ENCODE measurements at regions not wholly inside any gene's neighbourhood (a gene's known extent, or its start where the extent isn't known, plus 50 kb on each side); places are given as distances from the start of the nearest gene placed in this dataset.
A peak's percentile ranks its signal among the peaks of the same experiment; 100 is the strongest.

- DNase-seq (ENCODE audit: low spot score): no peak
Measured at GRCh38 chr1:55626326-55626725, 411.2 kb upstream of the USP24 start.

- no peak for DNase-seq (ENCODE audit: low spot score)
Measured at GRCh38 chr1:55624766-55625165, 409.6 kb upstream of the USP24 start.

- DNase-seq (ENCODE audit: low spot score): no peak
Measured at GRCh38 chr1:55623311-55623710, 408.1 kb upstream of the USP24 start.

- DNase-seq (ENCODE audit: low spot score): no peak
Measured at GRCh38 chr1:55622074-55622473, 406.9 kb upstream of the USP24 start.

GRCh38 chr1:55618199-55618598 lies 403.0 kb upstream of the USP24 start:
- DNase-seq (ENCODE audit: low spot score): no peak

GRCh38 chr1:55617288-55617982 lies 402.3 kb upstream of the USP24 start:
- DNase-seq (ENCODE audit: low spot score): no peak

- no peak for DNase-seq (ENCODE audit: low spot score)
Measured at GRCh38 chr1:55612988-55613387, 397.8 kb upstream of the USP24 start.

- no peak for DNase-seq (ENCODE audit: low spot score)
Measured at GRCh38 chr1:55611123-55611522, 396.0 kb upstream of the USP24 start.

GRCh38 chr1:55610203-55610602 lies 395.0 kb upstream of the USP24 start:
- DNase-seq (ENCODE audit: low spot score): no peak

GRCh38 chr1:55609630-55610029 lies 394.5 kb upstream of the USP24 start:
- no peak for DNase-seq (ENCODE audit: low spot score)

GRCh38 chr1:55605155-55605554 lies 390.0 kb upstream of the USP24 start:
- DNase-seq (ENCODE audit: low spot score): no peak

- DNase-seq (ENCODE audit: low spot score): no peak
Measured at GRCh38 chr1:55604749-55605148, 389.6 kb upstream of the USP24 start.

- DNase-seq (ENCODE audit: low spot score): no peak
Measured at GRCh38 chr1:55604179-55604578, 389.0 kb upstream of the USP24 start.

GRCh38 chr1:55600242-55600641 lies 385.1 kb upstream of the USP24 start:
- no peak for DNase-seq (ENCODE audit: low spot score)

GRCh38 chr1:55597910-55598309 lies 382.7 kb upstream of the USP24 start:
- no peak for DNase-seq (ENCODE audit: low spot score)

- DNase-seq (ENCODE audit: low spot score): no peak
Measured at GRCh38 chr1:55594701-55595100, 379.5 kb upstream of the USP24 start.

- no peak for DNase-seq (ENCODE audit: low spot score)
Measured at GRCh38 chr1:55593298-55593697, 378.1 kb upstream of the USP24 start.

GRCh38 chr1:55592122-55592521 lies 377.0 kb upstream of the USP24 start:
- DNase-seq (ENCODE audit: low spot score): no peak

GRCh38 chr1:55589671-55590297 lies 374.6 kb upstream of the USP24 start:
- DNase-seq (ENCODE audit: low spot score): no peak

GRCh38 chr1:55588309-55588708 lies 373.1 kb upstream of the USP24 start:
- no peak for DNase-seq (ENCODE audit: low spot score)

GRCh38 chr1:55586771-55587170 lies 371.6 kb upstream of the USP24 start:
- DNase-seq (ENCODE audit: low spot score): no peak

- no peak for DNase-seq (ENCODE audit: low spot score)
Measured at GRCh38 chr1:55585402-55585792, 370.2 kb upstream of the USP24 start.

GRCh38 chr1:55584526-55585401 lies 369.6 kb upstream of the USP24 start:
- peak; percentile 73 for DNase-seq (ENCODE audit: low spot score)

Data from Ammon's horn (tissue), 1 donor.